Liver (tissue), 8 donors: ENCODE measurements at regions not wholly inside any gene's neighbourhood (a gene's known extent, or its start where the extent isn't known, plus 50 kb on each side); places are given as distances from the start of the nearest gene placed in this dataset.

Source experiments
- DNase-seq: peaks from one replicate; pipeline ENCODE4 v3.0.0-alpha.2; 2017; ENCODE audit warnings: low spot score
- H3K27ac ChIP-seq, 2 donors: one replicate each; pipeline ENCODE4 v1.7.0; 2013; ENCODE audit warnings: inconsistent platforms in 2 of 2, low read length in 2 of 2, control low read depth in 1 of 2, low read depth in 1 of 2, mild to moderate bottlenecking in 1 of 2
- H3K27me3 ChIP-seq, 4 donors: one replicate each; pipeline versions ENCODE4 v1.6.1 to v1.7.0; 2013; ENCODE audit warnings: low read length in 3 of 4, inconsistent platforms in 1 of 4, mild to moderate bottlenecking in 1 of 4, moderate library complexity in 1 of 4; ENCODE audit not compliant: control insufficient read depth in 4 of 4, insufficient read depth in 4 of 4
- H3K36me3 ChIP-seq, 4 donors: one replicate each; pipeline versions ENCODE4 v1.6.1 to v1.7.0; 2013; ENCODE audit warnings: low read length in 3 of 4, mild to moderate bottlenecking in 3 of 4, low read depth in 1 of 4, moderate library complexity in 1 of 4; ENCODE audit not compliant: control insufficient read depth in 4 of 4, insufficient read depth in 3 of 4
- H3K4me1 ChIP-seq, 4 donors: one replicate each; pipeline versions ENCODE4 v1.6.1 to v1.7.0; 2013; ENCODE audit warnings: low read length in 3 of 4, mild to moderate bottlenecking in 3 of 4, moderate library complexity in 1 of 4; ENCODE audit not compliant: control insufficient read depth in 4 of 4, insufficient read depth in 4 of 4
- H3K4me3 ChIP-seq, 3 donors: one replicate each; pipeline versions ENCODE4 v1.6.1 to v1.7.0; 2013; ENCODE audit warnings: low read length in 3 of 3, control low read depth in 1 of 3, low read depth in 1 of 3, mild to moderate bottlenecking in 1 of 3
- H3K9ac ChIP-seq, 2 donors: one replicate each; pipeline ENCODE4 v1.7.0; 2013; ENCODE audit warnings: low read length in 2 of 2, mild to moderate bottlenecking in 2 of 2, moderate library complexity in 2 of 2, control low read depth in 1 of 2, low read depth in 1 of 2
- H3K9me3 ChIP-seq, 4 donors: one replicate each; pipeline versions ENCODE4 v1.6.1 to v1.7.0; 2013; ENCODE audit warnings: low read length in 3 of 4; ENCODE audit not compliant: control insufficient read depth in 4 of 4
- ATF3 ChIP-seq: IDR thresholded peaks from 2 replicates; pipeline ENCODE4 v1.6.1; 2016; ENCODE audit warnings: antibody characterized with exemption
- CTCF ChIP-seq: fragments of 150-350 bp; IDR thresholded peaks from 2 replicates; pipeline ENCODE4 v1.5.1; 2017; ENCODE audit warnings: improper control_type of control experiment, low read depth, low read length; ENCODE audit not compliant: missing input control
- EGR1 ChIP-seq, 2 donors: IDR thresholded peaks; 2 replicates each; pipeline ENCODE4 v1.6.1; 2016 to 2018; ENCODE audit warnings: antibody characterized with exemption in 2 of 2, low read depth in 2 of 2
- FOXA1 ChIP-seq: IDR thresholded peaks from 2 replicates; pipeline ENCODE4 v1.6.1; 2016; ENCODE audit warnings: antibody characterized with exemption
- FOXA2 ChIP-seq: IDR thresholded peaks from 2 replicates; pipeline ENCODE4 v1.6.1; 2016; ENCODE audit warnings: antibody characterized with exemption
- GABPA ChIP-seq, 2 donors: IDR thresholded peaks in 1 of 2; conservative IDR thresholded peaks in 1 of 2; 2 replicates each; pipeline ENCODE4 v1.6.1; 2016; ENCODE audit warnings: antibody characterized with exemption in 2 of 2, mild to moderate bottlenecking in 1 of 2, moderate library complexity in 1 of 2
- HNF4A ChIP-seq, 2 donors: conservative IDR thresholded peaks; 2 replicates each; pipeline ENCODE4 v1.6.1; 2016; ENCODE audit warnings: antibody characterized with exemption in 2 of 2, mild to moderate bottlenecking in 2 of 2
- HNF4G ChIP-seq: IDR thresholded peaks from 2 replicates; pipeline ENCODE4 v1.6.1; 2016; ENCODE audit warnings: antibody characterized with exemption
- JUND ChIP-seq, 2 donors: IDR thresholded peaks; 2 replicates each; pipeline ENCODE4 v1.6.1; 2016; ENCODE audit warnings: antibody characterized with exemption in 2 of 2
- MAX ChIP-seq: IDR thresholded peaks from 2 replicates; pipeline ENCODE4 v1.6.1; 2016; ENCODE audit warnings: antibody characterized with exemption
- NR2F2 ChIP-seq: IDR thresholded peaks from 2 replicates; pipeline ENCODE4 v1.6.1; 2016; ENCODE audit warnings: antibody characterized with exemption
- RAD21 ChIP-seq, 2 donors: IDR thresholded peaks; 2 replicates each; pipeline ENCODE4 v1.6.1; 2016; ENCODE audit warnings: antibody characterized with exemption in 2 of 2, mild to moderate bottlenecking in 2 of 2
- RXRA ChIP-seq, 2 donors: IDR thresholded peaks; 2 replicates each; pipeline ENCODE4 v1.6.1; 2017 to 2018; ENCODE audit warnings: antibody characterized with exemption in 2 of 2, mild to moderate bottlenecking in 1 of 2
- SP1 ChIP-seq: IDR thresholded peaks from 2 replicates; pipeline ENCODE4 v1.6.1; 2018; ENCODE audit warnings: antibody characterized with exemption, mild to moderate bottlenecking
- TAF1 ChIP-seq: conservative IDR thresholded peaks from 2 replicates; pipeline ENCODE4 v1.6.1; 2016; ENCODE audit warnings: antibody characterized with exemption, mild to moderate bottlenecking
- YY1 ChIP-seq: IDR thresholded peaks from 2 replicates; pipeline ENCODE4 v1.6.1; 2016; ENCODE audit warnings: antibody characterized with exemption, mild to moderate bottlenecking
- WGBS: extraction: QIAGEN DNeasy Blood & Tissue Kit; methylation state at CpG from one replicate; pipeline ENCODE4 v1.1.7; 2013; 5-methylcytosine and 5-hydroxymethylcytosine counted together
- TF ChIP-seq, protein P1 (sequence below): IDR thresholded peaks from 2 replicates; pipeline ENCODE4 v1.6.1; 2016; ENCODE audit warnings: antibody characterized with exemption, mild to moderate bottlenecking
- TF ChIP-seq, protein P2 (sequence below): IDR thresholded peaks from 2 replicates; pipeline ENCODE4 v1.6.1; 2016; ENCODE audit warnings: antibody characterized with exemption
- donor health status: healthy.
- donor health status: healthy.
- donor health status: healthy.
- donor health status: healthy.
- donor health status: healthy.

- no peak overlapping the region for H3K4me3 ChIP-seq
- H3K27me3 ChIP-seq: no peaks in the 10 kb centered on the region
- no peak overlapping the region for H3K27ac ChIP-seq
- TF ChIP-seq HNF4A (conservative IDR thresholded peaks at IDR 0.05): no peak
- TF ChIP-seq MAX: no peak
- TF ChIP-seq SP1: no peak
- TF ChIP-seq, protein P1, sequence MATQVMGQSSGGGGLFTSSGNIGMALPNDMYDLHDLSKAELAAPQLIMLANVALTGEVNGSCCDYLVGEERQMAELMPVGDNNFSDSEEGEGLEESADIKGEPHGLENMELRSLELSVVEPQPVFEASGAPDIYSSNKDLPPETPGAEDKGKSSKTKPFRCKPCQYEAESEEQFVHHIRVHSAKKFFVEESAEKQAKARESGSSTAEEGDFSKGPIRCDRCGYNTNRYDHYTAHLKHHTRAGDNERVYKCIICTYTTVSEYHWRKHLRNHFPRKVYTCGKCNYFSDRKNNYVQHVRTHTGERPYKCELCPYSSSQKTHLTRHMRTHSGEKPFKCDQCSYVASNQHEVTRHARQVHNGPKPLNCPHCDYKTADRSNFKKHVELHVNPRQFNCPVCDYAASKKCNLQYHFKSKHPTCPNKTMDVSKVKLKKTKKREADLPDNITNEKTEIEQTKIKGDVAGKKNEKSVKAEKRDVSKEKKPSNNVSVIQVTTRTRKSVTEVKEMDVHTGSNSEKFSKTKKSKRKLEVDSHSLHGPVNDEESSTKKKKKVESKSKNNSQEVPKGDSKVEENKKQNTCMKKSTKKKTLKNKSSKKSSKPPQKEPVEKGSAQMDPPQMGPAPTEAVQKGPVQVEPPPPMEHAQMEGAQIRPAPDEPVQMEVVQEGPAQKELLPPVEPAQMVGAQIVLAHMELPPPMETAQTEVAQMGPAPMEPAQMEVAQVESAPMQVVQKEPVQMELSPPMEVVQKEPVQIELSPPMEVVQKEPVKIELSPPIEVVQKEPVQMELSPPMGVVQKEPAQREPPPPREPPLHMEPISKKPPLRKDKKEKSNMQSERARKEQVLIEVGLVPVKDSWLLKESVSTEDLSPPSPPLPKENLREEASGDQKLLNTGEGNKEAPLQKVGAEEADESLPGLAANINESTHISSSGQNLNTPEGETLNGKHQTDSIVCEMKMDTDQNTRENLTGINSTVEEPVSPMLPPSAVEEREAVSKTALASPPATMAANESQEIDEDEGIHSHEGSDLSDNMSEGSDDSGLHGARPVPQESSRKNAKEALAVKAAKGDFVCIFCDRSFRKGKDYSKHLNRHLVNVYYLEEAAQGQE: no peak
- no peak for TF ChIP-seq YY1
- TF ChIP-seq FOXA2: no peak
- no peak for TF ChIP-seq GABPA (IDR thresholded peaks at IDR 0.05 in 1 of 2, conservative IDR thresholded peaks at IDR 0.05 in 1 of 2)
- TF ChIP-seq CTCF: no peak
- no peak for TF ChIP-seq HNF4G
- TF ChIP-seq NR2F2: no peak
- TF ChIP-seq TAF1: no peak
- no peak for TF ChIP-seq JUND (IDR thresholded peaks at IDR 0.05)
- no peak for TF ChIP-seq ATF3
- TF ChIP-seq EGR1 (IDR thresholded peaks at IDR 0.05; ENCODE audit: low read depth in 2 of 2): no peak
- TF ChIP-seq FOXA1: no peak
- TF ChIP-seq, protein P2, sequence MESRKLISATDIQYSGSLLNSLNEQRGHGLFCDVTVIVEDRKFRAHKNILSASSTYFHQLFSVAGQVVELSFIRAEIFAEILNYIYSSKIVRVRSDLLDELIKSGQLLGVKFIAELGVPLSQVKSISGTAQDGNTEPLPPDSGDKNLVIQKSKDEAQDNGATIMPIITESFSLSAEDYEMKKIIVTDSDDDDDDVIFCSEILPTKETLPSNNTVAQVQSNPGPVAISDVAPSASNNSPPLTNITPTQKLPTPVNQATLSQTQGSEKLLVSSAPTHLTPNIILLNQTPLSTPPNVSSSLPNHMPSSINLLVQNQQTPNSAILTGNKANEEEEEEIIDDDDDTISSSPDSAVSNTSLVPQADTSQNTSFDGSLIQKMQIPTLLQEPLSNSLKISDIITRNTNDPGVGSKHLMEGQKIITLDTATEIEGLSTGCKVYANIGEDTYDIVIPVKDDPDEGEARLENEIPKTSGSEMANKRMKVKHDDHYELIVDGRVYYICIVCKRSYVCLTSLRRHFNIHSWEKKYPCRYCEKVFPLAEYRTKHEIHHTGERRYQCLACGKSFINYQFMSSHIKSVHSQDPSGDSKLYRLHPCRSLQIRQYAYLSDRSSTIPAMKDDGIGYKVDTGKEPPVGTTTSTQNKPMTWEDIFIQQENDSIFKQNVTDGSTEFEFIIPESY: no peak
- no peak for TF ChIP-seq RXRA (IDR thresholded peaks at IDR 0.05)
- no peak for TF ChIP-seq RAD21 (IDR thresholded peaks at IDR 0.05)
- H3K9ac ChIP-seq: no peak overlapping the region
- H3K4me1 ChIP-seq: no peaks in the 10 kb centered on the region
- DNase-seq: no peak
- 86% methylated on average over 6 of the region's 6 CpGs for WGBS
- no peaks in the 10 kb centered on the region for H3K36me3 ChIP-seq
- no peaks in the 10 kb centered on the region for H3K9me3 ChIP-seq
Observed at GRCh38 chr3:15934389-15935195, 136.8 kb upstream of the ANKRD28 start.
